ENCODE measurements at regions not wholly inside any gene's neighbourhood (a gene's known extent, or its start where the extent isn't known, plus 50 kb on each side); places are given as distances from the start of the nearest gene placed in this dataset.

- TF ChIP-seq CTCF (IDR thresholded peaks at IDR 0.05 in 8 of 11, conservative IDR thresholded peaks at IDR 0.05 in 3 of 11) = no peak
- TF ChIP-seq POLR2A (IDR thresholded peaks at IDR 0.05) = no peak
Measured at GRCh38 chr3:20646425-20646824, 460.4 kb upstream of the SGO1 start.

Measured in spleen (tissue), 7 donors.